ENCODE measurements at regions not wholly inside any gene's neighbourhood (a gene's known extent, or its start where the extent isn't known, plus 50 kb on each side); places are given as distances from the start of the nearest gene placed in this dataset.
A peak's percentile ranks its signal among the peaks of the same experiment; 100 is the strongest.

DNA sequence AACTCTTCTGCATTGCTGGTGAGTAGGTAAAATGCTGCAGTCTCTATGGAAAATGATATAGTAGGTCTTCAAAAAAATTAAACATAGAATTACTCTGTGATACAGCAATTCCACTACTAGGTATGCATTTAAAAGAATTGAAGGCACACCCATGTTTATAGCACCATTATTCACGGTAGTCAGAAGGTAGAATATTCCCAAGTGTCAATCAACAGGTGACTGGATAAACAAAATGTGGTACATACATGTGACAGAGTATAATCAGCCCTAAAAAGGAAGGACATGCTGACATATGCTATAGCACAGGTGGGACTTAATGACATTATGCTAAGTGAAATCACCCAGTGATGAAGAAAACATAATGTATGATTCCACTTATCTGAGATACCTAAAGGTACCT lies 123.3 kb downstream of the CCER1 start:
- ATAC-seq (no peak), DNase-seq (no peak)
- intact Hi-C loops (cut with micrococcal nuclease), result no loop called here
- Mint-ChIP-seq H3K4me3 (no peak overlapping the region), H3K27me3 (no peaks in the 10 kb centered on the region), H3K36me3 (no peaks in the 10 kb centered on the region), H3K9me3 (no peaks in the 10 kb centered on the region), H3K27ac (peak overlapping the region in 1 of 9 donors; percentile 4), H3K4me1 (peaks cover 0 to 1% (median 0%) of the 10 kb centered on the region in 7 donors)
- CTCF ChIA-PET, result no interaction called here
- Histone ChIP-seq H3K4me3 (ENCODE audit: low read length) (no peak overlapping the region), H3K36me3 (ENCODE audit: control insufficient read depth in 2 of 3, insufficient read depth in 3 of 3, low read length in 3 of 3) (no peaks in the 10 kb centered on the region), H3K27me3 (ENCODE audit: control insufficient read depth in 2 of 2, insufficient read depth in 2 of 2, low read length in 2 of 2) (no peaks in the 10 kb centered on the region), H3K9me3 (ENCODE audit: control insufficient read depth in 2 of 3, low read length in 3 of 3) (no peaks in the 10 kb centered on the region), H3K4me1 (ENCODE audit: control insufficient read depth in 2 of 2, insufficient read depth in 2 of 2, low read length in 2 of 2) (no peaks in the 10 kb centered on the region), H3K27ac (ENCODE audit: low read depth, low read length) (no peak overlapping the region)
- POLR2A ChIA-PET, result no interaction called here

DNA sequence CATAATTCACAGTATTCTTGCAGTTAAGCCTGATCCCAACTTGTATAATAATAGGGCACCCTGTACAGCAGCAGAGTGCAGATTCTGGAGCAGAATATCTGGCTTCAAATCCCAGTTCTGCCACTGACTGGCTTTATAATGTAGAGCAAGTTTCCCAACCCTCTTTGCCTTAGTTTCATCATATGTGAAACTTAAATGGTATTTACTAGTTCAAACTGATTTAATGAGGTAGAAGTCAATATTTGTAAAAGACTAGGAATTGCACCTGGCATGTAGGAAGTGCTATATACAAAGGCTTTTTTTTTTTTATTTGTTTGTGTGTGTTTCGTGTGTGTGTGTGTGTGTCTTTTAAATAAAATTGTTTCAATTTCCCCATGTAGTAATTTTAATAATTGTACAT lies 125.9 kb downstream of the CCER1 start:
- no peak overlapping the region for H3K27ac ChIP-seq (ENCODE audit: low read depth, low read length)
- H3K36me3 Mint-ChIP-seq, result no peaks in the 10 kb centered on the region
- H3K27me3 ChIP-seq (ENCODE audit: control insufficient read depth in 2 of 2, insufficient read depth in 2 of 2, low read length in 2 of 2), result no peaks in the 10 kb centered on the region
- no peak for DNase-seq
- H3K4me1 ChIP-seq (ENCODE audit: control insufficient read depth in 2 of 2, insufficient read depth in 2 of 2, low read length in 2 of 2), result no peaks in the 10 kb centered on the region
- H3K36me3 ChIP-seq (ENCODE audit: control insufficient read depth in 2 of 3, insufficient read depth in 3 of 3, low read length in 3 of 3), result no peaks in the 10 kb centered on the region
- H3K27ac Mint-ChIP-seq, result no peak overlapping the region
- no peak for ATAC-seq
- intact Hi-C loops (cut with micrococcal nuclease), result no loop called here
- CTCF ChIA-PET, result no interaction called here
- no peak overlapping the region for H3K4me3 Mint-ChIP-seq
- peaks cover 0 to 2% (median 0%) of the 10 kb centered on the region in 11 donors for H3K9me3 Mint-ChIP-seq
- POLR2A ChIA-PET, result no interaction called here
- no peaks in the 10 kb centered on the region for H3K9me3 ChIP-seq (ENCODE audit: control insufficient read depth in 2 of 3, low read length in 3 of 3)
- peaks cover 0 to 1% (median 0%) of the 10 kb centered on the region in 7 donors for H3K4me1 Mint-ChIP-seq
- H3K27me3 Mint-ChIP-seq, result no peaks in the 10 kb centered on the region
- H3K4me3 ChIP-seq (ENCODE audit: low read length), result no peak overlapping the region

DNA sequence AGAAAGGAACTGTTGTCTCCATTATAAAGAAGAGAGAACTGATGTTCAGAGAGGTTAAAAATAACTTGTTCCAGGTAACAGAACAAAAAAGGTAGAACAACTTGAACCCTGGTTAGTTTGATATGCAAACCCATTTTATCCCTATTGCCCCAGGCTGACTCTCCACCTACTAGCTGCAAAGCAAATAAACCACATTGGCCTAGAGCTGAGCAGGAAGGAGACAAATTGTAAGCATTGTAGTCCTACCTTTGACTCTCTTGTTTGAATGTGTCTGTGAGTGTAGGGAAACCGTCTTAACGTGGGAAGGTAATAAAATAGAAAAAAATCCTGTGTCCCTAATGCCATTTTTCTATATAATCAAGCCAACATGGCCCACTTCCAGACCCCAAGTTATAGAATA lies 126.4 kb downstream of the CCER1 start:
- no peaks in the 10 kb centered on the region for H3K4me1 ChIP-seq (ENCODE audit: control insufficient read depth in 2 of 2, insufficient read depth in 2 of 2, low read length in 2 of 2)
- CTCF ChIA-PET, result no interaction called here
- no peaks in the 10 kb centered on the region for H3K27me3 ChIP-seq (ENCODE audit: control insufficient read depth in 2 of 2, insufficient read depth in 2 of 2, low read length in 2 of 2)
- peaks cover 0 to 2% (median 0%) of the 10 kb centered on the region in 11 donors for H3K9me3 Mint-ChIP-seq
- H3K4me1 Mint-ChIP-seq, result peaks cover 0 to 1% (median 0%) of the 10 kb centered on the region in 7 donors
- intact Hi-C loops (cut with micrococcal nuclease), result no loop called here
- no peak overlapping the region for H3K27ac Mint-ChIP-seq
- H3K4me3 ChIP-seq (ENCODE audit: low read length), result no peak overlapping the region
- DNase-seq (no peak), ATAC-seq (no peak)
- H3K9me3 ChIP-seq (ENCODE audit: control insufficient read depth in 2 of 3, low read length in 3 of 3), result no peaks in the 10 kb centered on the region
- POLR2A ChIA-PET, result no interaction called here
- no peaks in the 10 kb centered on the region for H3K36me3 Mint-ChIP-seq
- H3K36me3 ChIP-seq (ENCODE audit: control insufficient read depth in 2 of 3, insufficient read depth in 3 of 3, low read length in 3 of 3), result no peaks in the 10 kb centered on the region
- H3K4me3 Mint-ChIP-seq, result no peak overlapping the region
- no peak overlapping the region for H3K27ac ChIP-seq (ENCODE audit: low read depth, low read length)
- no peaks in the 10 kb centered on the region for H3K27me3 Mint-ChIP-seq

DNA sequence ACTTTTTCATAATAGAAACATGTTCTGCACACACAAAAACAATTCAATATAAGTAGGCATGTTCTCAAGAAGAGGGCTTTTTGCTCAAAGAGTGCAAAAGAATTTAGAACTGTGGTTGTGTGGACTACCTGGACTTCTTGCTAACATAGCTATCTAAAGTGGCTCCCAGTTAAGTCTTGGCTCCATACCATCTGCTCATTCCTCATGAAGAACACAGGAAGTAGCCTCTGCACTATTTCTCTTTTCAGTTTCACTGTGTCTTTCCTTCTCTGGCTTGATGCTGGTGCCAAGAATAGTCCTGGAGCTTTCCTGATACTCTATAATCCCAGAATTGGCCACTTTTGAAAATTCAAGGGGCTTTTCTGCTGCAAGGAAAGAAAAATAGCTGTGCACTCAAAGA lies 127.4 kb downstream of the CCER1 start:
- ATAC-seq (no peak), DNase-seq (no peak)
- no peaks in the 10 kb centered on the region for H3K9me3 ChIP-seq (ENCODE audit: control insufficient read depth in 2 of 3, low read length in 3 of 3)
- no peaks in the 10 kb centered on the region for H3K4me1 ChIP-seq (ENCODE audit: control insufficient read depth in 2 of 2, insufficient read depth in 2 of 2, low read length in 2 of 2)
- H3K36me3 Mint-ChIP-seq, result no peaks in the 10 kb centered on the region
- ChIA-PET CTCF (no interaction called here), POLR2A (no interaction called here)
- H3K36me3 ChIP-seq (ENCODE audit: control insufficient read depth in 2 of 3, insufficient read depth in 3 of 3, low read length in 3 of 3), result no peaks in the 10 kb centered on the region
- H3K4me3 Mint-ChIP-seq, result no peak overlapping the region
- no peaks in the 10 kb centered on the region for H3K27me3 Mint-ChIP-seq
- H3K27ac Mint-ChIP-seq, result no peak overlapping the region
- H3K27ac ChIP-seq (ENCODE audit: low read depth, low read length), result no peak overlapping the region
- H3K9me3 Mint-ChIP-seq, result peaks cover 0 to 2% (median 0%) of the 10 kb centered on the region in 11 donors
- intact Hi-C loops (cut with micrococcal nuclease), result no loop called here
- no peak overlapping the region for H3K4me3 ChIP-seq (ENCODE audit: low read length)
- H3K27me3 ChIP-seq (ENCODE audit: control insufficient read depth in 2 of 2, insufficient read depth in 2 of 2, low read length in 2 of 2), result no peaks in the 10 kb centered on the region
- no peaks in the 10 kb centered on the region for H3K4me1 Mint-ChIP-seq

DNA sequence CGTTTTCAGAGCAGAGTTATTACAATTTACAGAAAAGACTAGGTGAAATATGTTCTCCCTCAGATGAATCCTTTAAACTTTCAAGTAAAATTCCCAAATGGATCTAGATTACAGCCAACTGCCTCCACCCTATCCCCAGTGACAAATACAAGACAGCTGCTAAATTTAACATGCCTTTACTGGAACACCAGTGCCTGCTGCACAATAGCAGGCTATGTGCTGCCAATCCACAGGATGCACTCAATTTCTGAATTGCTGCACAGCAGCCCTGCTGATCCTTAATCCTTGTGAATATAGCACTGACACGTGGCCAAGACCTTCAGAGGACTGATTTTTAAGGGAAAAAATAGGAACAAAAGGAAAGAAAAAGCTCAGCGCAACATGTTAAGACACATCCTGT lies 128.9 kb downstream of the CCER1 start:
- DNase-seq (no peak), ATAC-seq (no peak)
- ChIA-PET CTCF (no interaction called here), POLR2A (no interaction called here)
- no peaks in the 10 kb centered on the region for H3K4me1 ChIP-seq (ENCODE audit: control insufficient read depth in 2 of 2, insufficient read depth in 2 of 2, low read length in 2 of 2)
- Mint-ChIP-seq H3K4me3 (no peak overlapping the region), H3K27ac (no peak overlapping the region), H3K4me1 (no peaks in the 10 kb centered on the region), H3K27me3 (no peaks in the 10 kb centered on the region), H3K36me3 (no peaks in the 10 kb centered on the region), H3K9me3 (peaks cover 0 to 2% (median 0%) of the 10 kb centered on the region in 11 donors)
- H3K36me3 ChIP-seq (ENCODE audit: control insufficient read depth in 2 of 3, insufficient read depth in 3 of 3, low read length in 3 of 3), result no peaks in the 10 kb centered on the region
- intact Hi-C loops (cut with micrococcal nuclease), result no loop called here
- no peak overlapping the region for H3K27ac ChIP-seq (ENCODE audit: low read depth, low read length)
- no peaks in the 10 kb centered on the region for H3K27me3 ChIP-seq (ENCODE audit: control insufficient read depth in 2 of 2, insufficient read depth in 2 of 2, low read length in 2 of 2)
- no peaks in the 10 kb centered on the region for H3K9me3 ChIP-seq (ENCODE audit: control insufficient read depth in 2 of 3, low read length in 3 of 3)
- no peak overlapping the region for H3K4me3 ChIP-seq (ENCODE audit: low read length)

DNA sequence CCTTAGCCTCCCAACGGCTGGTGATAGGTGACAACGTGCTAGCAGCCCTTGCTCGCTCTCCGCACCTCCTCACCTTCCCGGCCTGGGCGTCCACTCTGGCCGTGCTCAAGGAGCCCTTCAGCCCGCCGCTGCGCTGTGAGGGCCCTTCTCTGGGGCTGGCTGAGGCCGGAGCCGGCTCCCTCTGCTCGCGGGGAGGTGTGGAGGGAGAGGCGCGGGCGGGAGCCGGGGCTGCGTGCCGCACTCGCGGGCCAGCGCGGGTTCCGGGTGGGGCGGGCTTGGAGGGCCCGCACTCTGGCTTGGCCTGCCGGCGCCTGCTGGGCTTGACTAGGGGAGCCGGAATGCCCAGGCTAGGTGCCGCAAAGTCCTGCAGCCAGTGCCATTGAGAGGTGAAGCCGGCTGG lies 131.1 kb downstream of the CCER1 start:
- DNase-seq, result no peak
- no peak overlapping the region for H3K4me3 ChIP-seq (ENCODE audit: low read length)
- intact Hi-C loops (cut with micrococcal nuclease), result no loop called here
- peaks cover 0 to 2% (median 0%) of the 10 kb centered on the region in 11 donors for H3K9me3 Mint-ChIP-seq
- no peaks in the 10 kb centered on the region for H3K4me1 Mint-ChIP-seq
- H3K9me3 ChIP-seq (ENCODE audit: control insufficient read depth in 2 of 3, low read length in 3 of 3), result no peaks in the 10 kb centered on the region
- no peak overlapping the region for H3K27ac Mint-ChIP-seq
- no peak overlapping the region for H3K27ac ChIP-seq (ENCODE audit: low read depth, low read length)
- H3K27me3 ChIP-seq (ENCODE audit: control insufficient read depth in 2 of 2, insufficient read depth in 2 of 2, low read length in 2 of 2), result no peaks in the 10 kb centered on the region
- no peak overlapping the region for H3K4me3 Mint-ChIP-seq
- CTCF ChIA-PET, result no interaction called here
- H3K4me1 ChIP-seq (ENCODE audit: control insufficient read depth in 2 of 2, insufficient read depth in 2 of 2, low read length in 2 of 2), result no peaks in the 10 kb centered on the region
- H3K36me3 ChIP-seq (ENCODE audit: control insufficient read depth in 2 of 3, insufficient read depth in 3 of 3, low read length in 3 of 3), result no peaks in the 10 kb centered on the region
- no peaks in the 10 kb centered on the region for H3K36me3 Mint-ChIP-seq
- POLR2A ChIA-PET, result no interaction called here
- no peaks in the 10 kb centered on the region for H3K27me3 Mint-ChIP-seq
- no peak for ATAC-seq

DNA sequence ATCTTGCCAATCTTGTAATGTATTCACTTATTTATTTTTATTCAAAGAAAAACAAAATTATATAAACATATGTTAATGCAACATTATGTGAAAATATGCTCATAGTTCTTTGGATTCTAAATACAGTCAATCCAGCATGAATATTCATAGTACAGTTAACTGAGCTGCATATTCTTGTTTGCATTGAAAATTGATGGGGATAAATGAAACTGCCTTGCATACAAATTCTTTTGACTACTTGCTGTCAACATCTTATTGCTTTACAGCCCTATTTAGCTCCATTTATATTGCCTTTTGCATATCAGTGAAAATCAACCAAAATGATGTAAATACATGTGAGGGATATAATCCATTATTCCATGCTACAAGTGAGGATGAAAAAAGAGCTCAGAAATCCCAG lies 135.3 kb downstream of the CCER1 start:
- ChIA-PET POLR2A (no interaction called here), CTCF (interaction anchor here (0.6 kb wide), 1 partner anchor 1331 kb away, joined by 4 read pairs; no protein-coding TSS in a partner anchor)
- H3K36me3 Mint-ChIP-seq, result no peaks in the 10 kb centered on the region

More for the DNA sequence above, 135.3 kb downstream of the CCER1 start:
- Histone ChIP-seq H3K27ac (ENCODE audit: low read depth, low read length) (no peak overlapping the region), H3K27me3 (ENCODE audit: control insufficient read depth in 2 of 2, insufficient read depth in 2 of 2, low read length in 2 of 2) (no peaks in the 10 kb centered on the region), H3K9me3 (ENCODE audit: control insufficient read depth in 2 of 3, low read length in 3 of 3) (no peaks in the 10 kb centered on the region), H3K4me1 (ENCODE audit: control insufficient read depth in 2 of 2, insufficient read depth in 2 of 2, low read length in 2 of 2) (no peaks in the 10 kb centered on the region), H3K4me3 (ENCODE audit: low read length) (no peak overlapping the region), H3K36me3 (ENCODE audit: control insufficient read depth in 2 of 3, insufficient read depth in 3 of 3, low read length in 3 of 3) (no peaks in the 10 kb centered on the region)
- H3K27ac Mint-ChIP-seq, result no peak overlapping the region
- peaks cover 0 to 3% (median 0%) of the 10 kb centered on the region in 11 donors for H3K9me3 Mint-ChIP-seq
- H3K27me3 Mint-ChIP-seq, result no peaks in the 10 kb centered on the region
- no peak for ATAC-seq
- H3K4me3 Mint-ChIP-seq, result no peak overlapping the region
- H3K4me1 Mint-ChIP-seq, result no peaks in the 10 kb centered on the region
- intact Hi-C loops (cut with micrococcal nuclease), result no loop called here
- DNase-seq, result no peak

Data from naive thymus-derived CD4-positive, alpha-beta T cell (primary cell).